ENCODE measurements at regions not wholly inside any gene's neighbourhood (a gene's known extent, or its start where the extent isn't known, plus 50 kb on each side); places are given as distances from the start of the nearest gene placed in this dataset.

DNA sequence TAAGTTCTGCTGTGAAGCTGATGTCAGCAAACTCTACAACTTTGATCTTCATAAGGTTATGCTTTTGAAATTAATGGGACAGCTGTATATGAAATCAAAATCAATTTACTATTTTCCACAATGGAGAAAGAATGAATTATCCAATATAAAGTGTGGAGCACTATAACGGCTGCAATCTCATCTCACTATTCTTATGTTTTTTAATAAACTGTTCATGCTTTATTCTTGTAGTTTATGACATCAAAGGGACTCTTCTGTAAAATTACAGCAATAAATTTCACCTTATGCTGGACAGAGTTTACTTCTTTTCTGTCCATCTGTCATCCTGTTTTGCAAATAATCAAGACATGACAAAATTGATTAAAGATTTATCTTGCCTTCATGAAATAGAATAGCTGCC is 192.5 kb downstream of the TECRL start:
- peaks cover 0 to 6% of the 10 kb centered on the region in 2 donors for H3K36me3 Mint-ChIP-seq
- H3K9me3 Mint-ChIP-seq = peaks cover 8 to 18% of the 10 kb centered on the region in 2 donors
- DNase-seq (ENCODE audit: low spot score in 2 of 2) (no peak), ATAC-seq (no peak)
- no peak overlapping the region for H3K27ac Mint-ChIP-seq

DNA sequence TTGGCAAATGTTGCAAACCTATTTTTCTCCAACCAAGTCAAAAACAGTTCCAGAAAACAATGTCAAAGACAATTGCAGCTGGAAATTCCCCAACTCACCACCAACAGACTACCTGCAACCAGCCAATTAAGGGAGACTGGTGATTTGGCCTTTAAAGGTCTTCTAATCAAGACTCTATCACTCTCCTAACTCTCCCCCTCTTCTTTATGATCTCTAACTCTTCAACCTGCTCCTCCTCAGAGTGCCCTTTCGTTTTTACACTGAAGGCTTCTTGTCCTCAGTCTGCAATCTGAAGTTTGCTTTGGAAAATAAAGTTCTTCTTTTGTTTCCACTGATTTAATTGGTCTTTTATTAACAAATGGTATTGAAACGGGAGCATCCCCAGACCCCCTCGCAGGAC is 203.9 kb downstream of the TECRL start:
- DNase-seq (ENCODE audit: low spot score in 2 of 2) (no peak), ATAC-seq (no peak)
- no peaks in the 10 kb centered on the region for H3K36me3 Mint-ChIP-seq
- H3K9me3 Mint-ChIP-seq = peaks cover 28 to 30% of the 10 kb centered on the region in 2 donors
- no peak overlapping the region for H3K27ac Mint-ChIP-seq

DNA sequence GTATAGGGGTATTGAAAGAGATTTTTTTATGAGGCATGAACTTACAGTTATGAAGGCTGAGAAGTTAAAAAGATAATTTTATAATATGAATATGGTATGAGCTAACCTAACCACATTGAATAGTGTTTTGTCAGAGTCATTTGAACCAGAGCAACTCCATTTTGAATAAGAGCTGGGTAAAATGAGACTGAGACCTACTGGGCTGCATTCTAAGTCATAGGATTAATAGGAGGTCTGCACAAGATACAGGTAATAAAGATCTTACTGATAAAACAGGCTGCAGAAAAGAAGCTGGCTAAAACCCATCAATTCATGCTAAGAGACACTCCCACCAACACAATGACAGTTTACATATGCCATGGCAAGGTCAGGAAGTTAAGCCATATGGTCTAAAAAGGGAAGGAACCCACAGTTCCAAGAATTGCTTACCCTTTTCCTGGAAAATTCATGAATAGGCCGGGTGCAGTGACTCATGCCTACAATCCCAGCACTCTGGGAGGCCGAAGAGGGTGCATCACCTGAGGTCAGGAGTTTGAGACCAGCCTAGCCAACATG is 209.2 kb downstream of the TECRL start:
- DNase-seq (ENCODE audit: low spot score in 2 of 2) (no peak), ATAC-seq (no peak)
- peaks cover 20 to 21% of the 10 kb centered on the region in 2 donors for H3K9me3 Mint-ChIP-seq
- no peak overlapping the region for H3K27ac Mint-ChIP-seq
- H3K36me3 Mint-ChIP-seq = no peaks in the 10 kb centered on the region

DNA sequence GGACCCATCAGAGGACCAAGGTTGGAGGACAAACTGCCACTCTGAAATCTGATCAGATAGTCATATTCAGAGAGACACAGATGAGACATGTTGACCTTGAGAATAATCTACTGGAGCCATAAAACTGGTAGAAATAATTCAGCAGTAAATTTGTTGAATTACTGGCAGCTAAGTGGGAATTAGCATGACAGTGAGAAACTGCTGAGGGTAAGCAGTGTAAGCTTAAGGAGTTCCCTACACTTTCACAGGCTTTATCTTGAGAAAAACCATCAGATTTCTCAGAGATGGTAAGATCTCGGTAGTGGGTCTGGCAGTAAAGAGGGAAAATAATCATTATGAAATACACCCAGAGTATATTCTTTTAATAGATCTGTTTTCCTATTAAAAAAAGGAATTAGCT is 213.7 kb downstream of the TECRL start:
- no peak for ATAC-seq
- Mint-ChIP-seq H3K9me3 (peaks cover 18 to 28% of the 10 kb centered on the region in 2 donors), H3K27ac (no peak overlapping the region), H3K36me3 (peaks cover 0 to 4% of the 10 kb centered on the region in 2 donors)
- DNase-seq (ENCODE audit: low spot score in 2 of 2) = no peak

DNA sequence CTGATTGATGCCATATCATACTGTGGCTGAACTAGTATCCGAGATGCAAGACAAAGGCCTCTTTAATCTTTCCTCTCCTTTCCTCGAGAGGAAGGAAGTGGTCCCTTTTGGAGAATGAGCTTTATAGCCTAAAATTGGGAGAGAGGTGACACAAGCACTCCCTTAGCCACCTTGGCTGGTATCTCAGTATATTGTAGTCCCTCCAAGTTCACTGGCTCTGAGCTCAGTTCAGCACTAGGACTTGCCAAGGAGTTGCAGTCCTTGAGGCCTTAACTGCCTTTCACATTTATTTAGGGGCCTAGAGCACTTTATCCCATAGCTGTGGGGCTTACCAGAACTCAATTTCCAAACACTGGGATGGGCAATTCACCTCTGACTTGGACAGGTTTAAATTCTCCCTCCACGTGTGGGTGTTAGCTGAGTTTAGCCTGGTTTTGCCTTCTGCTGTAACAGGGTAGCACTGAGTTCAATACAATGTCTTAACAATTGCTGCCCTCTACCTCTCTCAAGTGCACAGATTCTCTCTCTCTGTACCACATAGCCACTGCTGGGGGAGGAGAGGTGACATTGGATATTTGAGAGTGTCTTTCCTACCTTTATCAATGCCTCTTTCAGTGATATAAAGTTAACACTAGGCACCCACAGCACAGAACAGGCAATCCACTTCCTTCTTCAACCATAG is 216.4 kb downstream of the TECRL start:
- no peak for ATAC-seq
- peaks cover 20 to 33% of the 10 kb centered on the region in 2 donors for H3K9me3 Mint-ChIP-seq
- DNase-seq (ENCODE audit: low spot score in 2 of 2) = no peak
- H3K27ac Mint-ChIP-seq = no peak overlapping the region
- peaks cover 0 to 4% of the 10 kb centered on the region in 2 donors for H3K36me3 Mint-ChIP-seq

DNA sequence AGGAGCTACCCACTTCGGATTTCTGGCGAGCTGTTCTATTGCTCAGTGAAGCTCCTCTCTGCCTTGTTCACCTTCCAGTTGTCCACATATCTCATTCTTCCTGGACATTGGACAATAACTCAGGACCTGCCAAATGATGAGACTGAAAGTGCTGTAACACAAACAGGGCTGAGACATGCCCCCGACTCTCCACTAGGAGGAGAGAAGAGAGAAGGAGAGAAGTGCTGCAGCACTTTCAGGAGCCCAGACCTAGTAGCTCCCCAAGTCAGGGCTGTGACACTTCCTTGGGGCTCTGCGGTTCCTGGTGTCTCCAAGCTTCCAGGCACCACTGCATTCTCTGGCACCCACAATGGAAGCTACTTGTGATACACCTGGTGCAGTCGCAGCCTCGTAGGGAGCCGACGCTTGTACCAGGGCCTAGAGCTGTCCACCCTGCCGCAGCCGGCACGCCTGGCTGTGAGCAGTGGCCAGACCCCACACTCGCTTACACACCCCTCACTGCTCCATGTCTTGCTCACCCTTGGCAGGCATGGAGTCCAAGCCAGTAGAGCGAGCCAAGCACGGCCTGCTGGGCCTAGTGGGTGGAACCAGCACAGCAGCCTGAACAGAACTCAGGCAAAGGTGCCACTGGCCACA is 234.9 kb downstream of the TECRL start:
- DNase-seq (ENCODE audit: low spot score in 2 of 2) (no peak), ATAC-seq (no peak)
- H3K36me3 Mint-ChIP-seq = no peaks in the 10 kb centered on the region
- H3K27ac Mint-ChIP-seq = no peak overlapping the region
- peaks cover 0 to 4% of the 10 kb centered on the region in 2 donors for H3K9me3 Mint-ChIP-seq

DNA sequence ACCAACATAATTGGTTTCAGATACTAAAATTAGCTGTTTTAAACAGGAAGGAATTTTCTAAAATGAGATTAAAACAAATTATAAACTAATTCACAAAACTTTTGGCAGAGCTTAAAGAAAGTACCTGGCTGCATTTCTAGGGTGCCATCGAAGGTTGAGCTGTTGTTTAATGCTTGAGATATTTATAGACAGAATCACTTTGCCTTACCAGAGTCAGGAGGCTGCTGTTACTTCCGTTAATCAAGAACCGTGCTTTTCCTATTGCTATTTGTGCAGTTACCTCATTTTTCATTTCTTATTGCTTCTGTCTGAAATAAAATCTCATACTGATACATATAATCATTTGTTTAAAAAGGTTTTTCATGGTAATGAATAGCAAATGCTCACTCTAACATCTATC is 242.9 kb downstream of the TECRL start:
- peaks cover 0 to 9% of the 10 kb centered on the region in 2 donors for H3K9me3 Mint-ChIP-seq
- no peak overlapping the region for H3K27ac Mint-ChIP-seq
- no peak for DNase-seq (ENCODE audit: low spot score in 2 of 2)
- H3K36me3 Mint-ChIP-seq = no peaks in the 10 kb centered on the region
- no peak for ATAC-seq

DNA sequence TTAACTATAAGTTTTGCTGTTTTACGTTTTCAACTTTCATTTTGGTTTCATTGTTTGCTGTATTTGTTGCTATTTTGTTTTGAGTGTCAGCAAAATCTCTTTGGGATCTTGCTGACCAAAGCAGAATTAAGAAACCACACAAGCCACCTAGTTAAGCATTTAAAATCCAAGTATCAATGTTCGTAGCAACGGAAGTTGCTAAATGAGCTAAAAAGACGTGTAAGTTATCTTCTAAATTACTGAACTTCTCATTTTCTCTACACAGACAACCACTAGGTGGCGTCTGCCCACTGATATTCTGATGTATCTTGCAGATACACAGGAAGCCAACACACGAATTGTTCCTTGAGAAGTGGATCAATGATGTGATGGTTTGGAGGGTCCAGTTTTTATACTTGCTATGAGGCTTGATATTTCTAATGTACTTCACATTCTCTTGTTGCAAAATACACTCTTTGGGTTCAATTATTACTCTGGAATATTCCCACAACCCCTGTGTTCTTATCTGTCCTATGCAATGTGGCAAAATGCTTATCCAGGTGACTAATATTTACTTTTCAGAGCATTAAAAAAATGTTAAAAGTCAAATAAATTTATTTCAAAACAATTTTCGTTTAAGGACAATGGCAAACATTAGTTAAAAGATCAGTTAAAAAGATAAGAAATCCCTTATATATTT is 250.5 kb downstream of the TECRL start:
- ATAC-seq (peak in 1 of 2 donors; percentile 50), DNase-seq (ENCODE audit: low spot score in 2 of 2) (peak in 1 of 2 donors; percentile 54)
- no peak overlapping the region for H3K27ac Mint-ChIP-seq
- H3K36me3 Mint-ChIP-seq = no peaks in the 10 kb centered on the region
- H3K9me3 Mint-ChIP-seq = peaks cover 0 to 4% of the 10 kb centered on the region in 2 donors

DNA sequence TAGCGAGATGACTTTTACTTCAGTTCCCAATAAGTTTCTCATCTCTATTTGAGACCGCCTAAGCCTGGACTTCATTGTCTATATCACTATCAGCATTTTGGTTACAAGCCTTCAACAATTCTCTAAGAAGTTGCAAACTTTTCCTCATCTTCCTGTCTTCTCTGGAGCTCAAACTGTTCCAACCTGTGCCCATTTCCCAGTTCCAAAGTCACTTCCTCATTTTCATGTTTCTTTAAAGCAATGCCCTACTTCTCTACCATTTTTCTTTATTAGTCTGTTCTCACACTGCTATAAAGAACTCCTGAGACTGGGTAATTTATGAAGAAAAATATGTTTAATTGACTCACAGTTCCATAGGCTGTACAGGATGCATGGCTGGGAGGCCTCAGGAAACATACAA is 251.9 kb downstream of the TECRL start:
- Mint-ChIP-seq H3K27ac (no peak overlapping the region), H3K9me3 (peaks cover 0 to 4% of the 10 kb centered on the region in 2 donors), H3K36me3 (no peaks in the 10 kb centered on the region)
- ATAC-seq (no peak), DNase-seq (ENCODE audit: low spot score in 2 of 2) (no peak)

DNA sequence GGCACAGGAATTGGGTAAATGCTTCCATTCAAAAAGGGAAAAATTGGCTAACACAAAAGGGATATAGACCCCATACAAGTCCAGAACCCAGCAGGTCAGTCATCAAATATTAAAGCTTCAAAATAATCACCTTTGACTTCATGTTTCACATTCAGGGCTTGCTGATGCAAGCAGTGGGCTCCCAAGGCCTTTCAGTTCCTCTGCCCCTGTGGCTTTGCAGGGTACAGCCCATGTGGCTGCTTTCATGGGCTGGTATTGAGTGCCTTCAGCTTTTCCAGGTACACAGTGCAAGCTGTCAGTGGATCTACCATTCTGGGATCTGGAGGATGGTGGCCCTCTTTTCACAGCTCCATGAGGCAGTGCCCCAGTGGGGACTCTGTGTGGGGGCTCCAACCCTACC is 253.0 kb downstream of the TECRL start:
- no peak overlapping the region for H3K27ac Mint-ChIP-seq
- DNase-seq (ENCODE audit: low spot score in 2 of 2) (no peak), ATAC-seq (no peak)
- H3K9me3 Mint-ChIP-seq = peaks cover 0 to 4% of the 10 kb centered on the region in 2 donors
- no peaks in the 10 kb centered on the region for H3K36me3 Mint-ChIP-seq

DNA sequence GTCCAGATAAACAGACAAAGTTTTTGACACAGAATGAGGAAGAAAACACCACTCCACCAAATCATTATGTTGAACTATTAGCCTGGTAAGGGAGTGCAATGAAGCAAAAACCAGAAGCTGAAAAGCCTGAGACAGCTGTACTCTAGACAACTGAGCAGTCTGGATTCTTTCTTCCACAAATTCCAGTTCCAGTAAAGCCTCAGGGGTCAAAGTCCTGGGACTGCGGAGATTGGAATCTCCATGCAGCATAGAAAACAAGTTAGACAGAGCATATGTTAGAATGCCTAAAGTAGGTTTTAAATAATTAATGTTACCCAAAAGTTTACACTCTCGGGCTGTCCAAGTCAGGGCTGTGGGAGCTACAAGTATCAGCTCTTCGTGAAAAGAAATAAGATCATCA is 263.2 kb downstream of the TECRL start:
- Mint-ChIP-seq H3K9me3 (peaks cover 25 to 38% of the 10 kb centered on the region in 2 donors), H3K36me3 (peaks cover 5 to 11% of the 10 kb centered on the region in 2 donors), H3K27ac (no peak overlapping the region)
- DNase-seq (ENCODE audit: low spot score in 2 of 2) = no peak
- ATAC-seq = no peak

DNA sequence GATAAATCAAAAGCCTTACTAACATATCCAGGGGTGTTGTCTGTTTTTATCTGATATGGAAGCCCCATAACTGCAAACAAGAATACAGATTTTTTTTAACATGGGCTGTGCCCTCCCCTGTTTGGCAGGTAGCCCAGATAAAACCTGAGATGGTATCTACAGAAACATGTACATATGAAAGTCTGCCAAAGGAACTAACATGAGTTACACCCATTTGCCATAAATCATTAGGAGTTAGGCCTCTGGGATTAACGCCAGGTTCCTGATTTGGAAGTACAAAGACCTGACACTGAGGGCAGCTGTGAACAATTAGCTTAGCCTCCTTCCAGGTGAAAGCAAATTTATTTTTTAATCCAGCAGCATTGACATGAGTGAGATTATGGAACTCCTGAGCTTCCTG is 264.3 kb downstream of the TECRL start:
- peaks cover 5 to 11% of the 10 kb centered on the region in 2 donors for H3K36me3 Mint-ChIP-seq
- H3K27ac Mint-ChIP-seq = no peak overlapping the region
- no peak for ATAC-seq
- H3K9me3 Mint-ChIP-seq = peaks cover 24 to 38% of the 10 kb centered on the region in 2 donors
- DNase-seq (ENCODE audit: low spot score in 2 of 2) = no peak

DNA sequence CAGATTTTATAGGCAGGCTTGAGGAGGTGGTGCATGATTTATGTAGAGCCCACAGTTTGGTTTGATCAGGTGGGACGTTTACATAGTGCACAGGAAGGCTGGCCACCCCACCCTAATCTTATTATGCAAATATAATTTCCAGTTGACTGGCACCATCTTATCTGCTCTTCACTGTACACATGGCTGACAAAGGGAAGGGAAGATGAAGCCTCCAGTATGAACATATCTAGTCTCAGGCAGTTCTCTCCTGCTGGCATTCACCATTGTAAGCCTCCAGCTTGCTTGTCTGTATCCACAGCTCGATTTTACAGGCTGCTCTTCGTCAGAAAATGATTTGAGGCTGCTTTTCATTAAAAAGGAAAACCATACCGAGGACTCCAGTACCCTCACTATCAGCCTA is 278.3 kb downstream of the TECRL start:
- DNase-seq (ENCODE audit: low spot score in 2 of 2) (no peak), ATAC-seq (no peak)
- no peaks in the 10 kb centered on the region for H3K9me3 Mint-ChIP-seq
- no peak overlapping the region for H3K27ac Mint-ChIP-seq
- H3K36me3 Mint-ChIP-seq = no peaks in the 10 kb centered on the region

DNA sequence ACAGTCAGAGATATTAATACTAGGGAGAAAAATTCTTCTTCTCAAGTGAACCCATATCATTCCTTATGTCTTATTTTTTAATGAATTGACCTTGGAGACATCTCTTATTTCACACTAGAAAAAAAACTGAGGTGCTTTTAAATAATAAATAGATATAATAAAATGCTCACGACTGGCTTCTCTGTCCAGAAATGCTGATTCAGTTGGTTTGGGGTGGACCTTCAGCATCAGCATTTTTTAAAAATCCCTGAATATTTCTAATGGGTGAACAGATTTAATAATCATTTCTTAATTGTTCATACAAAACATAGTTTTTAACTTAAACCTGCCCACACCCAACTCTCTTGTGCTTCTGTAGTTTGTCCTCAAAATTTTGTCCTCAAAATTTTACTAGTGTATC is 283.9 kb downstream of the TECRL start:
- ATAC-seq (no peak), DNase-seq (ENCODE audit: low spot score in 2 of 2) (no peak)
- no peaks in the 10 kb centered on the region for H3K36me3 Mint-ChIP-seq
- H3K27ac Mint-ChIP-seq = no peak overlapping the region
- peaks cover 11 to 14% of the 10 kb centered on the region in 2 donors for H3K9me3 Mint-ChIP-seq

DNA sequence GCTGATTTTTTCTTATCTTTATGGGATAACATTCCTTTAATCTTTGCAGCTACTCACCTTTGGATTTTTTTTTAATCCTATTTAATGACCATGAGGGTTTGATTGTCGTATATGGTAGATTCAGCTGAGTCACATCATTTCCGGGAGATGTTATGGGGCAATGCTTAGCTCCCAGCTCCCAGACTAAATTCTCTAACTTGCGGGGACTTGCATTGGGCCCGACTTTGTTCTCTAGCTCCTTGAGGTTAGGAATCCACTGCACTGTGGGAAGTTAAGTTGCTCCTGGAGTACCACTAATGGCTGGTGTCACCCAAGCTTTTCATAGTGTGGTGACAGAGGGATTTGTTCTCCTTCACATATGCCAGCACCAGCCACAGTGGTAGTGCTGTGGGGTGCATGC is 287.4 kb downstream of the TECRL start:
- H3K27ac Mint-ChIP-seq = no peak overlapping the region
- H3K9me3 Mint-ChIP-seq = peaks cover 29 to 30% of the 10 kb centered on the region in 2 donors
- DNase-seq (ENCODE audit: low spot score in 2 of 2) (no peak), ATAC-seq (no peak)
- no peaks in the 10 kb centered on the region for H3K36me3 Mint-ChIP-seq

DNA sequence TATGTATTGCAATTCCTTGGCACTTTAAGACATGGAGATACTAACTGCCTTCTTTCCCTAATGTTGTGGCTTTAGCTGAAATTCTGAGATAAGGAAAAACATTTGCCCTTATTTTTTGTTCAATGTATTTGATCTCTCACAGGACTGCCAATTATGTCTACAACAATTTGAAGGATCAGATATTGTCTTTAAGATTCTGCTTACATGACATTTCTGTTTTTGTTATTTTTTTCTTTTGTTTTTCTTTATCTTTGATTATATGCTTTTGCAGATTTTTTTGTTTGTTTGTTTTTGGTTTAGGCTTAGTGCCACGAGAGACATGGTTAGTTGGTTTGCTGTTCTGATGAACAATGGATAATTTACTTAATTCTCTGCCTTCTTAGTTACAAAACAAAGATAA is 303.3 kb downstream of the TECRL start:
- Mint-ChIP-seq H3K27ac (no peak overlapping the region), H3K36me3 (peaks cover 0 to 5% of the 10 kb centered on the region in 2 donors), H3K9me3 (peaks cover 6 to 13% of the 10 kb centered on the region in 2 donors)
- DNase-seq (ENCODE audit: low spot score in 2 of 2) = no peak
- ATAC-seq = no peak

DNA sequence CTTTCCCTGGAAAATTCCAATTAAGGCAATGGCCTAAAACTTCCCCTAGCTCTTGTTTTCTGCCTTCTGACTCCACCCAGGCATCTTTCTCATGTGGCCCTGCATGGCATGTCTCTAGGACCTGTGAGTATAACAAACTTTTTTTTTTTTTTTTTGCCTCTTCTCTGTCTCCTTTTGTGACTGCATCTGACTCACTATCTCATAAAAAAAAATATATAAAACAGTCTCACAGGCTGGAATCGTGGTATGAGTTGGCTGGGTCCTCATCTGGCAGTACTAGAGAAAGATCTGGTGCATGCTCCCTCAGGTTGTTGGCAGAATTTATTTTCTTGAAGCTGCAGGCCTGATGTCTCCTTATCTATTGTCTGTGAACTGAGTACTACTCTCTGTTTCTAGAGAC is 313.9 kb downstream of the TECRL start:
- peaks cover 18 to 23% of the 10 kb centered on the region in 2 donors for H3K9me3 Mint-ChIP-seq
- no peaks in the 10 kb centered on the region for H3K36me3 Mint-ChIP-seq
- DNase-seq (ENCODE audit: low spot score in 2 of 2) (no peak), ATAC-seq (no peak)
- H3K27ac Mint-ChIP-seq = no peak overlapping the region

All from activated naive CD4-positive, alpha-beta T cell treated with anti-CD3 and anti-CD28 coated beads, Interleukin-2, amount 50 U/mL, for 72 hours (primary cell).